ENCODE measurements at regions not wholly inside any gene's neighbourhood (a gene's known extent, or its start where the extent isn't known, plus 50 kb on each side); places are given as distances from the start of the nearest gene placed in this dataset.

DNA sequence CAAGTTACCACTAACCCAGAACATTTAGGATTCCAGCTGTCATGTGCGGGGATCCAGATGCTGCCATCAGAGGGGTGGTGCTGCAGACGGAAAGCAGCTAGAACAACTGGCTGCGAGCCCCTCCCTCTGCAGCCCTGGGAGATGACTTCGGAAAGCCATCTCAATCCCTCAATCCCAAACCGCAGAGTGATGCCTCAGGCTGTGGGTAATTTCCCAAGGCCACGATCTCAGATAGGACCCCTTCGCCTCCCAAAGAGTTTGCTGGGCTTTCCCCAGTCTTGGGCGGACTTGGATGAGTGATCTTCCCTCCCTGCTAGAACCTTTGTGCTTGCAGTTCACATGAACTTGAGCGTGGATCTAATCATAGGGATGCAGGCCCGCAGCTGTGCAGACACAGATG, 71.3 kb upstream of the EN2 start:
- DNase-seq (ENCODE audit: low read depth, low spot score), result no peak
- in situ Hi-C loops (cut with HindIII; ENCODE audit: low pct_unique_long_range_greater_than_20kb, low sequenced_read_pairs) (no loop called here), intact Hi-C loops (cut with micrococcal nuclease; ENCODE audit: unreplicated experiment) (loop anchor here (10.0 kb wide), 2 partner anchors 138 to 348 kb away; no protein-coding TSS in a partner anchor)
- Histone ChIP-seq H3K4me1 (ENCODE audit: control insufficient read depth, insufficient read depth, low read length) (no peaks in the 10 kb centered on the region), H3K27ac (ENCODE audit: low read length) (no peak overlapping the region), H3K9me3 (ENCODE audit: control insufficient read depth, insufficient read depth, low read depth, low read length) (no peaks in the 10 kb centered on the region), H3K36me3 (ENCODE audit: control insufficient read depth, insufficient read depth, low read length) (no peaks in the 10 kb centered on the region), H3K4me3 (ENCODE audit: low read depth in 2 of 2, low read length in 2 of 2) (no peak overlapping the region), H3K27me3 (ENCODE audit: control insufficient read depth, insufficient read depth, low read length) (peaks cover 2% of the 10 kb centered on the region; the same call in 1 of the 2 replicates)
- no TSS peak for BruUV-seq (replicated peaks)
- ATAC-seq, result no peak
- CTCF ChIA-PET, result no interaction called here
- POLR2A ChIA-PET, result no interaction called here
- no peak for TF ChIP-seq REST (IDR thresholded peaks at IDR 0.05; ENCODE audit: insufficient read depth in 1 of 2, low read depth in 2 of 2, low read length in 1 of 2)
- no peak for TF ChIP-seq SIN3A (IDR thresholded peaks at IDR 0.05; ENCODE audit: borderline replicate concordance, insufficient read depth, low read depth, low read length)
- TF ChIP-seq TCF7L2 (IDR thresholded peaks at IDR 0.05; ENCODE audit: low read depth, low read length), result no peak
- TF ChIP-seq, protein P1, sequence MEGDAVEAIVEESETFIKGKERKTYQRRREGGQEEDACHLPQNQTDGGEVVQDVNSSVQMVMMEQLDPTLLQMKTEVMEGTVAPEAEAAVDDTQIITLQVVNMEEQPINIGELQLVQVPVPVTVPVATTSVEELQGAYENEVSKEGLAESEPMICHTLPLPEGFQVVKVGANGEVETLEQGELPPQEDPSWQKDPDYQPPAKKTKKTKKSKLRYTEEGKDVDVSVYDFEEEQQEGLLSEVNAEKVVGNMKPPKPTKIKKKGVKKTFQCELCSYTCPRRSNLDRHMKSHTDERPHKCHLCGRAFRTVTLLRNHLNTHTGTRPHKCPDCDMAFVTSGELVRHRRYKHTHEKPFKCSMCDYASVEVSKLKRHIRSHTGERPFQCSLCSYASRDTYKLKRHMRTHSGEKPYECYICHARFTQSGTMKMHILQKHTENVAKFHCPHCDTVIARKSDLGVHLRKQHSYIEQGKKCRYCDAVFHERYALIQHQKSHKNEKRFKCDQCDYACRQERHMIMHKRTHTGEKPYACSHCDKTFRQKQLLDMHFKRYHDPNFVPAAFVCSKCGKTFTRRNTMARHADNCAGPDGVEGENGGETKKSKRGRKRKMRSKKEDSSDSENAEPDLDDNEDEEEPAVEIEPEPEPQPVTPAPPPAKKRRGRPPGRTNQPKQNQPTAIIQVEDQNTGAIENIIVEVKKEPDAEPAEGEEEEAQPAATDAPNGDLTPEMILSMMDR (IDR thresholded peaks at IDR 0.05), result no peak
- no peak for TF ChIP-seq POLR2AphosphoS5 (IDR thresholded peaks at IDR 0.05; ENCODE audit: low read depth, low read length)

GRCh38 chr7:155387066-155387620, 70.8 kb upstream of the EN2 start:
- TF ChIP-seq REST (IDR thresholded peaks at IDR 0.05; ENCODE audit: insufficient read depth in 1 of 2, low read depth in 2 of 2, low read length in 1 of 2) (no peak), TCF7L2 (IDR thresholded peaks at IDR 0.05; ENCODE audit: low read depth, low read length) (no peak), SIN3A (IDR thresholded peaks at IDR 0.05; ENCODE audit: borderline replicate concordance, insufficient read depth, low read depth, low read length) (no peak)
- TF ChIP-seq, protein P1 (IDR thresholded peaks at IDR 0.05), result no peak
- ChIA-PET POLR2A (no interaction called here), CTCF (no interaction called here)
- ATAC-seq (no peak), DNase-seq (ENCODE audit: low read depth, low spot score) (no peak)
- intact Hi-C loops (cut with micrococcal nuclease; ENCODE audit: unreplicated experiment), result loop anchor here (10.0 kb wide), 2 partner anchors 138 to 348 kb away; no protein-coding TSS in a partner anchor
- peaks cover 4% of the 10 kb centered on the region; the same call in 1 of the 2 replicates for H3K27me3 ChIP-seq (ENCODE audit: control insufficient read depth, insufficient read depth, low read length)
- H3K4me3 ChIP-seq (ENCODE audit: low read depth in 2 of 2, low read length in 2 of 2), result no peak overlapping the region
- H3K27ac ChIP-seq (ENCODE audit: low read length), result no peak overlapping the region
- in situ Hi-C loops (cut with HindIII; ENCODE audit: low pct_unique_long_range_greater_than_20kb, low sequenced_read_pairs), result no loop called here
- no TSS peak for BruUV-seq (replicated peaks)
- no peaks in the 10 kb centered on the region for H3K36me3 ChIP-seq (ENCODE audit: control insufficient read depth, insufficient read depth, low read length)
- H3K4me1 ChIP-seq (ENCODE audit: control insufficient read depth, insufficient read depth, low read length), result no peaks in the 10 kb centered on the region
- no peaks in the 10 kb centered on the region for H3K9me3 ChIP-seq (ENCODE audit: control insufficient read depth, insufficient read depth, low read depth, low read length)
